Colonic mucosa (tissue), 4 donors: ENCODE measurements at regions not wholly inside any gene's neighbourhood (a gene's known extent, or its start where the extent isn't known, plus 50 kb on each side); places are given as distances from the start of the nearest gene placed in this dataset.

Source experiments
- DNase-seq: peaks from one replicate; pipeline ENCODE4 v3.0.0-alpha.2; 2020
- H3K27ac ChIP-seq: fragments of 200-600 bp; one replicate; pipeline ENCODE4 v1.8.0; 2021
- H3K27me3 ChIP-seq: fragments of 200-600 bp; one replicate; pipeline ENCODE4 v1.8.0; 2021
- H3K36me3 ChIP-seq: fragments of 200-600 bp; one replicate; pipeline ENCODE4 v1.8.0; 2021
- H3K4me1 ChIP-seq: fragments of 200-600 bp; one replicate; pipeline ENCODE4 v1.8.0; 2021; ENCODE audit warnings: mild to moderate bottlenecking
- H3K4me3 ChIP-seq: fragments of 200-600 bp; one replicate; pipeline ENCODE4 v1.8.0; 2021
- H3K9ac ChIP-seq, 2 donors: one replicate each; pipeline ENCODE4 v1.7.0; 2013; ENCODE audit warnings: control low read depth in 2 of 2, low read depth in 2 of 2, low read length in 2 of 2
- H3K9me3 ChIP-seq: fragments of 200-600 bp; one replicate; pipeline ENCODE4 v1.8.0; 2021
- intact Hi-C: fragments of 100-400 bp; cut with DNase I; formaldehyde crosslinking; loops from one replicate; pipeline ENCODE4 v1.14.1; 2022
- TF ChIP-seq, protein P1 (sequence below): fragments of 200-600 bp; IDR thresholded peaks from one replicate; pipeline ENCODE4 v1.8.0; 2022; ENCODE audit warnings: antibody characterized with exemption, mild to moderate bottlenecking
- donor health status: healthy.
- donor health status: DM: no; HTN: no; CAD: no.
- donor health status: DM: no; HTN: no; CAD: no.

DNA sequence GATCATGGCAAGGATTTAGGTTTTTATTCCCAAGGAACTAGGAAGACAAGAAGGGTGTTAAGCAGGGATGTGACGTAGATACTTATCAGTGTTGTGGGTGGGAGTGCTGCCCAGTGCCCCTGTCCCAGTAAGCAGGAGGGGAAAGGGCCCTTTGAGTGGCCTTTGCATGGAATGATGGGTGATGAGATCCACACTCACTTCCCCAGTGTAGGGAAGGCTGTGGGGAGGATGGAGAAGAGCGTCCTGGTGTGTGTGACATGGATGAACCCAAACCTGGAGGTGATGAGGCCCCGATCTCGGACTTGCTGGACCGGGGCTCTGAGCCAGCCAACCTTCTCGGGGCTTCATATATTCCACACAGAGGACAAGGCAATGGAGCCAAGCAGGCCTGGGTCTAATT, 610.9 kb downstream of the CDH26 start:
- no peaks in the 10 kb centered on the region for H3K27me3 ChIP-seq
- no peak overlapping the region for H3K4me3 ChIP-seq
- TF ChIP-seq, protein P1, sequence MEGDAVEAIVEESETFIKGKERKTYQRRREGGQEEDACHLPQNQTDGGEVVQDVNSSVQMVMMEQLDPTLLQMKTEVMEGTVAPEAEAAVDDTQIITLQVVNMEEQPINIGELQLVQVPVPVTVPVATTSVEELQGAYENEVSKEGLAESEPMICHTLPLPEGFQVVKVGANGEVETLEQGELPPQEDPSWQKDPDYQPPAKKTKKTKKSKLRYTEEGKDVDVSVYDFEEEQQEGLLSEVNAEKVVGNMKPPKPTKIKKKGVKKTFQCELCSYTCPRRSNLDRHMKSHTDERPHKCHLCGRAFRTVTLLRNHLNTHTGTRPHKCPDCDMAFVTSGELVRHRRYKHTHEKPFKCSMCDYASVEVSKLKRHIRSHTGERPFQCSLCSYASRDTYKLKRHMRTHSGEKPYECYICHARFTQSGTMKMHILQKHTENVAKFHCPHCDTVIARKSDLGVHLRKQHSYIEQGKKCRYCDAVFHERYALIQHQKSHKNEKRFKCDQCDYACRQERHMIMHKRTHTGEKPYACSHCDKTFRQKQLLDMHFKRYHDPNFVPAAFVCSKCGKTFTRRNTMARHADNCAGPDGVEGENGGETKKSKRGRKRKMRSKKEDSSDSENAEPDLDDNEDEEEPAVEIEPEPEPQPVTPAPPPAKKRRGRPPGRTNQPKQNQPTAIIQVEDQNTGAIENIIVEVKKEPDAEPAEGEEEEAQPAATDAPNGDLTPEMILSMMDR: no peak
- no peak overlapping the region for H3K9ac ChIP-seq
- H3K36me3 ChIP-seq: no peaks in the 10 kb centered on the region
- no peaks in the 10 kb centered on the region for H3K9me3 ChIP-seq
- no peak overlapping the region for H3K27ac ChIP-seq
- H3K4me1 ChIP-seq: no peaks in the 10 kb centered on the region
- DNase-seq: no peak
- intact Hi-C loops: no loop called here

DNA sequence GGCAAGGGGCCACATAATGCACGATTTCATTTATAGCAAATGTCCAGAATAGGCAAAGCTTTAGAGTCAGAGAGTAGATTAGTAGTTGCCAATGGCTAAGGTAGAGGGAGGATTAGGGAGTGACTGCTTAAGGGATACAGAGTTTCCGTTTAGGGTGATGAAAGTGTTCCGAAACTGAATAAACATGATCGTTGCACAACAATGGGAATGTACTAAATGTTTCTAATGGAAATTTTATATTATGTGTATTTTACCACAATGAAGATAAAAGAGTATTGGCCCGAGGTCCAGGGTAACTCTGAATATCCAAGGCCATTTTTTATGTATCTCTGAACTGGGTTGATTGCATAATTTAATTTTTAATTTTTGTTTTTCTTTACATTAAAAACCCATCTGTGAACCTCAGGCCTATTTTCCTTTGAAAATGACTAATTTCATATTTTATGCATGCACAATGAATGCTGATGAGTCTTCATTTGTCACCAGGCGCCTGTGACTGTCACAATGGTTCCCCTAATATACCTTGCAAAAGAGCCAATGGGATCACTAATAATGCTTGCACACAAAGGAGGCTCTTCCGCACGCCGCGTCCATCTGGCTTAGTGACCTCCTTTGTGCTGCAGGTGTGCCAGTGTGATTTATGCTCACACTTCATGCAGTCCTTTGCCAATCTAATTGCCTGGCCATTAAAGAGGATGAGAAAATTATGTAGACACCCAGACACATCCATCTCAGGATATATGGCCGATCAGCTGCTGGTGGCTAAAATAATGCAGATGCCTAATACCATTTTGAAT, 612.5 kb downstream of the CDH26 start:
- H3K27me3 ChIP-seq: no peaks in the 10 kb centered on the region
- TF ChIP-seq, protein P1: no peak
- no peaks in the 10 kb centered on the region for H3K4me1 ChIP-seq
- no peak for DNase-seq
- intact Hi-C loops: no loop called here
- no peaks in the 10 kb centered on the region for H3K36me3 ChIP-seq
- no peak overlapping the region for H3K9ac ChIP-seq
- no peaks in the 10 kb centered on the region for H3K9me3 ChIP-seq
- H3K27ac ChIP-seq: no peak overlapping the region
- H3K4me3 ChIP-seq: no peak overlapping the region

DNA sequence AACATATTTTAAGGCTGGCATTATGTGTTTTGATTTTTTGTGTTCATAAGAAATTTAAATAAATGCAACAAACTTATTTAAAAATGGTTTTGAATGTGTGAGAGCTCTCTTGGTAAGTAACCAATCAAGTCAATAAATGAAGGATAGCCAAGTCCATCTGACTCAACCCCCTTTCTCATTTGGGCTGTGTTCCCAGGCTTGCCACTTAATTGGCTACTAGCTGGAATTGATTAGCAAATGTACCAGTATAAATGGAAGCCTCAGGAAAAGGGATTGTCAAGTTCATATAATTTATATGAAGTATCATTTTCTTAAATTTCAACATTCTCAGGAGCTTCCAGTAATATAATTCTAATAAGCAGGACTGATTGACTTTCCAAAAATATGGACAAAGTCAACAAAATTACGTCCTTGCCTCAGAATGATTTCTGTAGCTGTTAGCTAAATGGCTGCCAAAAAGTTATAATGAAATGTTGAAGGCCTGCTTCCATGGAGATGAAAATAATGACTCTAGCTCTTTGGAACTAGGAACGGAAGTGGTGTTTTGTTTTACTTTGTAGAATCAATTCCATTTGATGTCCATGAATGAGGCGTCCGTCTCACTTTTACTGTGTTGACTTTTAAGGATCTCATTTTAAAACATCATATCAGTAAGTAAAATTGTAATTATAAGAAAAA, 614.9 kb downstream of the CDH26 start:
- Histone ChIP-seq H3K4me1 (no peaks in the 10 kb centered on the region), H3K9ac (no peak overlapping the region), H3K27me3 (no peaks in the 10 kb centered on the region), H3K36me3 (no peaks in the 10 kb centered on the region), H3K9me3 (no peaks in the 10 kb centered on the region), H3K4me3 (no peak overlapping the region), H3K27ac (no peak overlapping the region)
- TF ChIP-seq, protein P1: no peak
- intact Hi-C loops: no loop called here
- DNase-seq: no peak

DNA sequence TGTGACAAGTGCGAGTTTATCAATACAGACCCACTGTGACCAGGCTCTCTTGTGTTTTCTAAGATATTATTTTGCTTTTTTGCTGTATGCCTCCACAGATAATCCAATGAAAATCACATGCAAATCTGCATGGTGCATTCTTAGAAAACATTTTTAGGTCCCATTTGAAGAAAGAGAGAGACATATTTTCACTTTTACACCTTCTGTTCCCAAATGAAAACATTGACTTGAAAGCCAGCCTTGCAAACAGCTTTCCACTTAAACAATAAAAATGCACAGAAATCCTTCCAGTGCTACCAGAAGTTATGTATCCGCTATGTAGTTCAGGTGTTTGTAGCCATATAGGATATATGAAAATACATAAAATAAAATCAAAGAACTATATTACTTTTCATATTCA, 618.0 kb downstream of the CDH26 start:
- intact Hi-C loops: no loop called here
- Histone ChIP-seq H3K4me1 (no peaks in the 10 kb centered on the region), H3K27ac (no peak overlapping the region), H3K27me3 (no peaks in the 10 kb centered on the region), H3K4me3 (no peak overlapping the region), H3K9ac (no peak overlapping the region), H3K9me3 (no peaks in the 10 kb centered on the region), H3K36me3 (no peaks in the 10 kb centered on the region)
- no peak for DNase-seq
- TF ChIP-seq, protein P1: no peak

DNA sequence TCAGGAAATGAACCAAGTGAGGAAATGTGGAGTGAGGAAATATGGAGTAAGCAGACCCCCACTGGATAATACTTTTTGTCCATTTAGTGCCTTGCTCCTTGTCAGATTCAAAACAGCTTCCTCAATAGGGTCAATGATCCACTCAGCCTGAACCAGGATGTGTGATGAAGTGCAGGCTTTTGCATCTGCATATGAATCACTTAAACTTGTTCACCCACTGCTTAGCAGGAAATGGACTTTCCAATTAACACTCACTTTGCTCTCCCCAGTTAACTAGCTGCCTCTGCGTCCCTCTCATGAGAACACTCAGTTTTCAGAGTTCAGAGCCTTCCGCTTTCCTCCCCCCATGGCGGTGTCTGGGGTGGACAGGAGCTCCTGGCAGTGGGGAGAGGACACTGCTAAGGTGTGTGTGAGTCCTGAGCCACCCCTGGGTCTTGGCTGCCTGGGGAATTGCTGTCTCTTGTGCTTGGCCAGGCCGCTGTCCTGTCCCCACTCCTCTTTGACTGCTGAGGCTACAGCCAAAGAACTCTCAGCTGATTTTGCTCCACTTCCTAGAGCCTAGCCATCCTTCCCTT, 621.8 kb downstream of the CDH26 start:
- Histone ChIP-seq H3K9ac (no peak overlapping the region), H3K36me3 (no peaks in the 10 kb centered on the region), H3K27ac (no peak overlapping the region), H3K9me3 (no peaks in the 10 kb centered on the region), H3K27me3 (no peaks in the 10 kb centered on the region), H3K4me1 (no peaks in the 10 kb centered on the region), H3K4me3 (no peak overlapping the region)
- no peak for DNase-seq
- intact Hi-C loops: no loop called here
- TF ChIP-seq, protein P1: no peak
